SK-N-SH (cell line): ENCODE measurements at regions not wholly inside any gene's neighbourhood (a gene's known extent, or its start where the extent isn't known, plus 50 kb on each side); places are given as distances from the start of the nearest gene placed in this dataset.

Experiments used
- GATA2 ChIP-seq: sonication (generic); formaldehyde crosslinking; IDR thresholded peaks from 2 replicates; pipeline ENCODE4 v1.5.0; 2020; ENCODE audit warnings: mild to moderate bottlenecking, missing genetic modification reagents
- POLR2AphosphoS5 ChIP-seq: IDR thresholded peaks from 2 replicates; pipeline ENCODE4 v1.6.1; 2012; ENCODE audit warnings: low read depth, low read length
- RAD21 ChIP-seq: IDR thresholded peaks from 2 replicates; pipeline ENCODE4 v1.6.1; 2012; ENCODE audit warnings: mild to moderate bottlenecking, low read length
- TF ChIP-seq, protein P1 (sequence below): IDR thresholded peaks from 2 replicates; pipeline ENCODE4 v1.4.0; 2012; ENCODE audit warnings: low read depth
- TF ChIP-seq, protein P2 (sequence below): fragments of 200-600 bp; sonication (generic); IDR thresholded peaks from 2 replicates; pipeline ENCODE4 v1.6.1; 2017; ENCODE audit warnings: antibody characterized with exemption, mild to moderate bottlenecking, moderate library complexity

GRCh38 chr1:182143825-182144645 is 82.5 kb upstream of the ZNF648 start:
- TF ChIP-seq, protein P1, sequence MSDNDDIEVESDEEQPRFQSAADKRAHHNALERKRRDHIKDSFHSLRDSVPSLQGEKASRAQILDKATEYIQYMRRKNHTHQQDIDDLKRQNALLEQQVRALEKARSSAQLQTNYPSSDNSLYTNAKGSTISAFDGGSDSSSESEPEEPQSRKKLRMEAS, result no peak
- TF ChIP-seq GATA2, result no peak
- TF ChIP-seq RAD21, result no peak
- TF ChIP-seq POLR2AphosphoS5, result no peak
- TF ChIP-seq, protein P2, sequence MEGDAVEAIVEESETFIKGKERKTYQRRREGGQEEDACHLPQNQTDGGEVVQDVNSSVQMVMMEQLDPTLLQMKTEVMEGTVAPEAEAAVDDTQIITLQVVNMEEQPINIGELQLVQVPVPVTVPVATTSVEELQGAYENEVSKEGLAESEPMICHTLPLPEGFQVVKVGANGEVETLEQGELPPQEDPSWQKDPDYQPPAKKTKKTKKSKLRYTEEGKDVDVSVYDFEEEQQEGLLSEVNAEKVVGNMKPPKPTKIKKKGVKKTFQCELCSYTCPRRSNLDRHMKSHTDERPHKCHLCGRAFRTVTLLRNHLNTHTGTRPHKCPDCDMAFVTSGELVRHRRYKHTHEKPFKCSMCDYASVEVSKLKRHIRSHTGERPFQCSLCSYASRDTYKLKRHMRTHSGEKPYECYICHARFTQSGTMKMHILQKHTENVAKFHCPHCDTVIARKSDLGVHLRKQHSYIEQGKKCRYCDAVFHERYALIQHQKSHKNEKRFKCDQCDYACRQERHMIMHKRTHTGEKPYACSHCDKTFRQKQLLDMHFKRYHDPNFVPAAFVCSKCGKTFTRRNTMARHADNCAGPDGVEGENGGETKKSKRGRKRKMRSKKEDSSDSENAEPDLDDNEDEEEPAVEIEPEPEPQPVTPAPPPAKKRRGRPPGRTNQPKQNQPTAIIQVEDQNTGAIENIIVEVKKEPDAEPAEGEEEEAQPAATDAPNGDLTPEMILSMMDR, result no peak
